ENCODE measurements at regions not wholly inside any gene's neighbourhood (a gene's known extent, or its start where the extent isn't known, plus 50 kb on each side); places are given as distances from the start of the nearest gene placed in this dataset.

DNA sequence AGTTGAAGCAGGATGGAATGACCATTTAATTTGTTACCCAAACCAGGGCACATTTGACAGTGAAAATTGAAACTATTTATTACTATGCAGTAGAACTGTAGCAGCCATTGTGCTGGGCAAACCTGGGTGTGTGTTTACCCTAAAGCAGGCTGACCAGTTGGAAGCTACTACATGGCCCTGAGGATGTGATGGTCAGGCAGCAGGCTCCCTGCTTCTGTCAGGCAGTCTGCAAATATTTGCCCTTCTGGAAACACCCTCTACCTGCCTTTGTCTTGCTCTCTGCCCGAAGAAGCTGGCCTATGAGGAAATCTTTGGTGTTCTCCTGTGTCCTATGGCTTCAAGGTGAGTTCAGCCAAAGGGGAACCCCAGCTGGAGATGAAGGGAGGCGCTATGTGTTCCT is 600.1 kb upstream of the KIRREL3 start:
- Mint-ChIP-seq H3K27ac (no peak overlapping the region), H3K27me3 (ENCODE audit: low read depth) (no peaks in the 10 kb centered on the region), H3K9me3 (no peaks in the 10 kb centered on the region), H3K36me3 (ENCODE audit: low read depth) (no peaks in the 10 kb centered on the region), H3K4me1 (ENCODE audit: low read depth) (no peaks in the 10 kb centered on the region), H3K4me3 (ENCODE audit: low read depth) (no peak overlapping the region)
- no peak for DNase-seq (ENCODE audit: low spot score)
- intact Hi-C loops (cut with micrococcal nuclease) = no loop called here

- Mint-ChIP-seq H3K36me3 (ENCODE audit: low read depth) (no peaks in the 10 kb centered on the region), H3K4me3 (ENCODE audit: low read depth) (no peak overlapping the region), H3K27me3 (ENCODE audit: low read depth) (no peaks in the 10 kb centered on the region), H3K27ac (no peak overlapping the region), H3K9me3 (no peaks in the 10 kb centered on the region), H3K4me1 (ENCODE audit: low read depth) (no peaks in the 10 kb centered on the region)
- intact Hi-C loops (cut with micrococcal nuclease) = no loop called here
- DNase-seq (ENCODE audit: low spot score) = no peak
Measured at GRCh38 chr11:127598476-127598875, 597.9 kb upstream of the KIRREL3 start.

DNA sequence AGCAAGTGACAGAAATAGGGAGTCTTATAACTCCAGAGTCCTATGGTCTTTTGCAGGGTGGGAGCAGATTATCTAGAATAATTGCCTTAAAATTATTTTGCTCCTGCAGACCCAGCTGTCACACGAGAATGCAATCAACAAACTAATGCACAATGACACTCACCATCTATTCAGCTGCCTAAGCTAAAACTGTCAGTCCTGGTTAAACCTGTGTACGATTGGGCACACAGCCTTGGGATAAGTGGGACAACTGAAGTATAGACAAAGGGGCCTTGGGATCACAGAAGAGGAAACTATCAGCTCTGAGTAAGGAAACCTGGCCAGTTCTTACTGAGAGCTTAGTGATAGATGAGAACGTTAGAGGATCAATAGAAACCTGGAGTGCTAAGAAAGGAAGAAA is 595.9 kb upstream of the KIRREL3 start:
- Mint-ChIP-seq H3K27me3 (ENCODE audit: low read depth) (no peaks in the 10 kb centered on the region), H3K4me1 (ENCODE audit: low read depth) (no peaks in the 10 kb centered on the region), H3K4me3 (ENCODE audit: low read depth) (no peak overlapping the region), H3K9me3 (no peaks in the 10 kb centered on the region), H3K27ac (no peak overlapping the region), H3K36me3 (ENCODE audit: low read depth) (no peaks in the 10 kb centered on the region)
- no peak for DNase-seq (ENCODE audit: low spot score)
- intact Hi-C loops (cut with micrococcal nuclease) = no loop called here

DNA sequence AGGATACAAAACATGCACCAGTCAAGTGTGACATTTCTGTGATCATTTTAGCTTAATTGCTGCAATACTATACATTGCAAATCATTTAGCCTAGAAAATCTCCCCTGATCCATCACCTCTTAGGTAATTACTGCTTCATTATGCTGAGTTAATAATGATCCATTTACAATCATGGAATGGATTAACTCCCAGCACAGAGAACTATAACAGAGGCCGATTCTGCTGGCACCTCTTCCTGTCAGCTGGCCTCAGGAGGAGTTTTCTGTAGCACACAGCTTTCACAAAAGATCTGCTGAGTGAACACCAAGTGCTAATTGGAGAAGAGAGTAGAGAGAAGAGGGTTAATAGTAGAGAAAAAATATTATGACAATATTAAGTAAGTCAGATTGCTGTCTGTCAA is 591.8 kb upstream of the KIRREL3 start:
- Mint-ChIP-seq H3K27me3 (ENCODE audit: low read depth) (no peaks in the 10 kb centered on the region), H3K4me1 (ENCODE audit: low read depth) (no peaks in the 10 kb centered on the region), H3K4me3 (ENCODE audit: low read depth) (no peak overlapping the region), H3K9me3 (no peaks in the 10 kb centered on the region), H3K36me3 (ENCODE audit: low read depth) (no peaks in the 10 kb centered on the region), H3K27ac (no peak overlapping the region)
- no peak for DNase-seq (ENCODE audit: low spot score)
- intact Hi-C loops (cut with micrococcal nuclease) = no loop called here

DNA sequence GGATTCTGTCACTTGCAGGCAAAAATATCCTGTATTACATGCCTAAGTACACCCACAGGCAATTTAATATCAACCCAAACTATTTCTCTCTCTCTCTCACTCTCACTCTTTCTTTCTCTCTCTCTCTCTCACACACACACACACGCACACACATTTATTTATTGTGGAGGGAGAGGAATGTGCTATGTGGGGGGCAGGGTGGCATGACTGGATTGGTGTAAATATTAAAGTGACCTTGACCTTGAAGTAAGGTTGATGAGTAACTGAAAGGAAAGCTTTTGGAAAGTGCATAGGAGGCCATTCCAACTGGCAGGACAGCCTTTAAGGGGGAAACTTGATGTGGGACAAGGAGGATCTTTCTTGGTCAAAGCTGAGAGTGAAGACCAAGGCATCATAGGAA is 589.7 kb upstream of the KIRREL3 start:
- Mint-ChIP-seq H3K27ac (no peak overlapping the region), H3K4me1 (ENCODE audit: low read depth) (no peaks in the 10 kb centered on the region), H3K9me3 (no peaks in the 10 kb centered on the region), H3K4me3 (ENCODE audit: low read depth) (no peak overlapping the region), H3K36me3 (ENCODE audit: low read depth) (no peaks in the 10 kb centered on the region), H3K27me3 (ENCODE audit: low read depth) (no peaks in the 10 kb centered on the region)
- intact Hi-C loops (cut with micrococcal nuclease) = no loop called here
- DNase-seq (ENCODE audit: low spot score) = no peak

GRCh38 chr11:127588431-127588830 is 587.9 kb upstream of the KIRREL3 start:
- Mint-ChIP-seq H3K4me1 (ENCODE audit: low read depth) (no peaks in the 10 kb centered on the region), H3K4me3 (ENCODE audit: low read depth) (no peak overlapping the region), H3K27ac (no peak overlapping the region), H3K27me3 (ENCODE audit: low read depth) (no peaks in the 10 kb centered on the region), H3K36me3 (ENCODE audit: low read depth) (no peaks in the 10 kb centered on the region), H3K9me3 (no peaks in the 10 kb centered on the region)
- DNase-seq (ENCODE audit: low spot score) = no peak
- intact Hi-C loops (cut with micrococcal nuclease) = no loop called here

DNA sequence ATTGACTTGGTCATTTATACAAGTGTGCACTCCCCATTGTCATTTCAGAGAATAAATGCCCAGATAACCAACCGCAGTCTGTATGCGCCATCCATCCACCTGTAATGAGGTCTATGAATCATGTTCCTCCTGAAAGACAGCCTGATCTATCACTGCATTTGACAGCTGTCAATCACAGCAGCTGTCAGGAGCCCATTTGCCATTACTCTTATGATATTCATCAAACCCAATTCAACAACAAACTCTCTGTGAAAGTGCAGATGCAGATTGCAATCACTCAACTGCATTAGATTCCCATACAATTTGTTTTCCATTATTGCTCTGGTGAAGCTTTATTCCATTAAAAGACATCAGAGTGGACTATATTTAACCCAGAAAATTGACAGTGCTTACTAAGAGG is 586.9 kb upstream of the KIRREL3 start:
- intact Hi-C loops (cut with micrococcal nuclease) = no loop called here
- Mint-ChIP-seq H3K27me3 (ENCODE audit: low read depth) (no peaks in the 10 kb centered on the region), H3K4me3 (ENCODE audit: low read depth) (no peak overlapping the region), H3K9me3 (no peaks in the 10 kb centered on the region), H3K36me3 (ENCODE audit: low read depth) (no peaks in the 10 kb centered on the region), H3K27ac (no peak overlapping the region), H3K4me1 (ENCODE audit: low read depth) (no peaks in the 10 kb centered on the region)
- DNase-seq (ENCODE audit: low spot score) = no peak

- Mint-ChIP-seq H3K27ac (no peak overlapping the region), H3K9me3 (no peaks in the 10 kb centered on the region), H3K27me3 (ENCODE audit: low read depth) (no peaks in the 10 kb centered on the region), H3K4me1 (ENCODE audit: low read depth) (no peaks in the 10 kb centered on the region), H3K36me3 (ENCODE audit: low read depth) (no peaks in the 10 kb centered on the region), H3K4me3 (ENCODE audit: low read depth) (no peak overlapping the region)
- DNase-seq (ENCODE audit: low spot score) = no peak
- intact Hi-C loops (cut with micrococcal nuclease) = no loop called here
Measured at GRCh38 chr11:127576210-127576609, 575.6 kb upstream of the KIRREL3 start.

- Mint-ChIP-seq H3K9me3 (no peaks in the 10 kb centered on the region), H3K4me3 (ENCODE audit: low read depth) (no peak overlapping the region)
Measured at GRCh38 chr11:127574478-127574877, 573.9 kb upstream of the KIRREL3 start.

DNA sequence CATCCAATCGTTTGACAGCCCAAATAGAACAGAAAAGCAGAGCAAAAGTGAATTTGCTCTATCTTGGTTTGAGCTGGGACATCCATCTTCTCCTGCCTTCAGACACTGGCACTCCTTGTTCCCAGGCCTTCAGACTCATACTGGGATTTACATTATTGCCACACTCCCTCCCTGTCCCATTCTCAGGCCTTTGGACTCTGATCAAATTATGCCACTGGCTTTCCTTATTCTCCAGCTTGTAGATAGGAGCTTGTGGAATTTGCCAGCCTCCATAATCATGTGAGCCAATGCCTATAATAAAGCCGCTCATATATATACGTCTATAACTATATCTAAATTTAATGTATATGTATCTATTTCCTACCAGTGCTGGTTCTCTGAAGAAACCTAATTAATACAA is 568.3 kb upstream of the KIRREL3 start:
- Mint-ChIP-seq H3K36me3 (ENCODE audit: low read depth) (no peaks in the 10 kb centered on the region), H3K4me3 (ENCODE audit: low read depth) (no peak overlapping the region), H3K27me3 (ENCODE audit: low read depth) (no peaks in the 10 kb centered on the region), H3K9me3 (no peaks in the 10 kb centered on the region), H3K27ac (no peak overlapping the region), H3K4me1 (ENCODE audit: low read depth) (no peaks in the 10 kb centered on the region)
- no peak for DNase-seq (ENCODE audit: low spot score)
- intact Hi-C loops (cut with micrococcal nuclease) = no loop called here

More at GRCh38 chr11:127574478-127574877, 573.9 kb upstream of the KIRREL3 start:
- Mint-ChIP-seq H3K27ac (no peak overlapping the region), H3K27me3 (ENCODE audit: low read depth) (no peaks in the 10 kb centered on the region), H3K36me3 (ENCODE audit: low read depth) (no peaks in the 10 kb centered on the region), H3K4me1 (ENCODE audit: low read depth) (no peaks in the 10 kb centered on the region)
- DNase-seq (ENCODE audit: low spot score) = no peak
- intact Hi-C loops (cut with micrococcal nuclease) = no loop called here

- H3K4me1 Mint-ChIP-seq (ENCODE audit: low read depth) = no peaks in the 10 kb centered on the region
- H3K9me3 Mint-ChIP-seq = no peaks in the 10 kb centered on the region
- no peak for DNase-seq (ENCODE audit: low spot score)
Measured at GRCh38 chr11:127567237-127567932, 566.8 kb upstream of the KIRREL3 start.

DNA sequence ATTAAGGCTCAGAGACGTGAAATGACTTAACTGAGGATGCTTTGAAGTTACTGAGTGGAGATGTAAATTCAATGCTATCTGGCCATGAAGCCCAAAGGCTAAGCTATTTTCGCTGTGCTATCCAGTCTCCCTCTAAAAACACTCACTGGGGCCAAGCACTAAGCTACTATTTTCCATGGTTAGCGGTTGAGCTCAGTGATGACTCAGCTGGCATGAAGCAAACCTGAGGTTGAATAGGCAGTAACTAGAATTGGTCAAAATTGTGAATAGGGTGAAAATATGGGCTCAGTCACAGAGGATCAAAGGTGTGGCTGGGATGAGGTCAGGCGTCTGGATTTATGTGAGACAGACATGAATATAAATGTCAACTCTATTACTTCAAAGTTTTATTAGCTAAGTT is 564.2 kb upstream of the KIRREL3 start:
- H3K4me1 Mint-ChIP-seq (ENCODE audit: low read depth) = no peaks in the 10 kb centered on the region
- no peak overlapping the region for H3K4me3 Mint-ChIP-seq (ENCODE audit: low read depth)
- H3K27ac Mint-ChIP-seq = no peak overlapping the region
- H3K9me3 Mint-ChIP-seq = no peaks in the 10 kb centered on the region
- intact Hi-C loops (cut with micrococcal nuclease) = no loop called here
- no peaks in the 10 kb centered on the region for H3K36me3 Mint-ChIP-seq (ENCODE audit: low read depth)
- H3K27me3 Mint-ChIP-seq (ENCODE audit: low read depth) = no peaks in the 10 kb centered on the region
- DNase-seq (ENCODE audit: low spot score) = no peak

More at GRCh38 chr11:127567237-127567932, 566.8 kb upstream of the KIRREL3 start:
- no peak overlapping the region for H3K27ac Mint-ChIP-seq
- H3K36me3 Mint-ChIP-seq (ENCODE audit: low read depth) = no peaks in the 10 kb centered on the region
- no peaks in the 10 kb centered on the region for H3K27me3 Mint-ChIP-seq (ENCODE audit: low read depth)
- intact Hi-C loops (cut with micrococcal nuclease) = no loop called here
- no peak overlapping the region for H3K4me3 Mint-ChIP-seq (ENCODE audit: low read depth)

DNA sequence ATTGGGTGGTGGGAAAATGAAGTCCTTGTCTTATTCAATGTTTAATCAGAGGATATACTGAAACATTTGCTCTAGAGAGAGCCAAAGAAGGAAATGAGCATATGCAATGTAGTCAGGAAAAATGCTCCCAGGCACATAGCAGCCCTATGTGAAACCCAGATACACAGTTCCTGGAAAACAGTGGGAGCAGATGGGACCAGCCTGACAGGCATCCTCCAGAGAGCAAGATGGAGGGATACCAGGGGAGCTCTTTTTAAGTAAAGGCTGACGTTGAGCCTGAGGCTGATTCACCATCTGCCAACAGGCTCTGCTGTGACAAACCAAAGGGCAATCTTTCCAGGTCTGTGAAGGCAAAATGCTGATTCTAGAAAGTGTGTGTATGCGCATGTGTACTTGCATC is 559.4 kb upstream of the KIRREL3 start:
- no peak for DNase-seq (ENCODE audit: low spot score)
- intact Hi-C loops (cut with micrococcal nuclease) = no loop called here
- Mint-ChIP-seq H3K9me3 (no peaks in the 10 kb centered on the region), H3K27me3 (ENCODE audit: low read depth) (no peaks in the 10 kb centered on the region), H3K4me3 (ENCODE audit: low read depth) (no peak overlapping the region), H3K4me1 (ENCODE audit: low read depth) (no peaks in the 10 kb centered on the region), H3K27ac (no peak overlapping the region), H3K36me3 (ENCODE audit: low read depth) (no peaks in the 10 kb centered on the region)

DNA sequence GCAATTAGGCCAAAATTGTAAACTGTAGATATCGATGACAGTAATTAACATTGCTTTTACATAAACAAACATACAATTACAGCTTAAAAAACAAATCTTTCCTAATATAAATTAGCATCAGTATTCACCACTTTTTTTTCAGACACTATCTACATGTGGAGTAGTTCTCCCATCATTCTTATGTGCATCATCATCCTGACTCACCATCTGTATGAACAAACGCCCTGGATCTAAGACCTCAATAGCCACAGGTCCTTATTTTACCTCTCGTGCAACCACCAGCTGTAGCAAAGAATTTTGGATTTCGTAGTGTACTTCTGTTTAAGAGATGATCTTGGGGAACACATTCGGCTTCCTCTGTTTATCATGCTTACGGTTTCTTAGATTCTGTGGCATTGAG is 551.9 kb upstream of the KIRREL3 start:
- Mint-ChIP-seq H3K9me3 (no peaks in the 10 kb centered on the region), H3K4me3 (ENCODE audit: low read depth) (no peak overlapping the region), H3K27ac (no peak overlapping the region), H3K27me3 (ENCODE audit: low read depth) (no peaks in the 10 kb centered on the region), H3K36me3 (ENCODE audit: low read depth) (no peaks in the 10 kb centered on the region), H3K4me1 (ENCODE audit: low read depth) (no peaks in the 10 kb centered on the region)
- no peak for DNase-seq (ENCODE audit: low spot score)
- intact Hi-C loops (cut with micrococcal nuclease) = no loop called here
